CD4-positive, alpha-beta T cell (primary cell): ENCODE measurements at regions not wholly inside any gene's neighbourhood (a gene's known extent, or its start where the extent isn't known, plus 50 kb on each side); places are given as distances from the start of the nearest gene placed in this dataset.

Source experiments
- ATAC-seq: fragments of 200-7000 bp; cut with Tn5 transposase; one replicate; pipeline ENCODE4 v1.10.0; 2022; ENCODE audit warnings: mild to moderate bottlenecking; ENCODE audit not compliant: poor library complexity
- CTCF ChIA-PET: fragments of 350-600 bp; sonication (Branson Sonifier 250); formaldehyde crosslinking; loops from one replicate; lab custom pipeline; 2021; ENCODE audit warnings: antibody characterized with exemption, inconsistent platforms; lab: Charles Lee
- POLR2A ChIA-PET: fragments of 350-600 bp; sonication (Branson Sonifier 250); formaldehyde crosslinking; loops from one replicate; lab custom pipeline; 2021; ENCODE audit warnings: antibody characterized with exemption, inconsistent platforms; lab: Charles Lee
- DNase-seq, 14 experiments: peaks; one replicate each; pipeline ENCODE4 v3.0.0-alpha.2; 2013 to 2020; ENCODE audit warnings: mixed read lengths in 2 of 14
- H3K27ac ChIP-seq, 2 donors: one replicate each; pipeline versions ENCODE4 v1.5.1 to v1.7.0; 2013; ENCODE audit warnings: low read length in 2 of 2, low read depth in 1 of 2, mild to moderate bottlenecking in 1 of 2
- H3K27me3 ChIP-seq, 2 experiments: 1 replicate in 1 of 2; 2 replicates in 1 of 2; pipeline versions ENCODE4 v1.6.1 to v1.7.0; 2013; ENCODE audit warnings: low read length in 2 of 2, control low read depth in 1 of 2, mild to moderate bottlenecking in 1 of 2, moderate library complexity in 1 of 2; ENCODE audit not compliant: insufficient read depth in 2 of 2, control insufficient read depth in 1 of 2
- H3K36me3 ChIP-seq: one replicate; pipeline ENCODE4 v1.6.1; 2013; ENCODE audit warnings: low read length, control low read depth; ENCODE audit not compliant: insufficient read depth
- H3K4me1 ChIP-seq: one replicate; pipeline ENCODE4 v1.6.1; 2013; ENCODE audit warnings: low read length, control low read depth; ENCODE audit not compliant: insufficient read depth
- H3K4me3 ChIP-seq: one replicate; pipeline ENCODE4 v1.5.1; 2013; ENCODE audit warnings: mild to moderate bottlenecking, low read length, moderate library complexity
- H3K9me3 ChIP-seq, 2 experiments: 1 replicate in 1 of 2; 2 replicates in 1 of 2; pipeline versions ENCODE4 v1.6.1 to v1.7.0; 2013; ENCODE audit warnings: low read length in 2 of 2, mild to moderate bottlenecking in 2 of 2, control low read depth in 1 of 2, moderate library complexity in 1 of 2; ENCODE audit not compliant: control insufficient read depth in 1 of 2, insufficient read depth in 1 of 2
- H3K27ac Mint-ChIP-seq: one replicate; pipeline ENCODE4 v1.8.0; 2020; ENCODE audit warnings: mixed read lengths
- H3K27me3 Mint-ChIP-seq: one replicate; pipeline ENCODE4 v1.8.0; 2021; ENCODE audit warnings: mixed read lengths
- H3K36me3 Mint-ChIP-seq: one replicate; pipeline ENCODE4 v1.8.0; 2021; ENCODE audit warnings: low read depth, mixed read lengths
- H3K4me1 Mint-ChIP-seq: one replicate; pipeline ENCODE4 v1.8.0; 2021; ENCODE audit warnings: low read depth, mixed read lengths
- H3K4me3 Mint-ChIP-seq: one replicate; pipeline ENCODE4 v1.8.0; 2020; ENCODE audit warnings: mild to moderate bottlenecking, mixed read lengths
- H3K9me3 Mint-ChIP-seq: one replicate; pipeline ENCODE4 v1.8.0; 2020; ENCODE audit warnings: mixed read lengths
- CTCF ChIP-seq: fragments of 200-600 bp; IDR thresholded peaks from one replicate; pipeline ENCODE4 v1.8.0; 2022; ENCODE audit warnings: antibody characterized with exemption, mild to moderate bottlenecking
- intact Hi-C, 2 experiments: fragments of 100-400 bp; cut with DNase I in 1 of 2; cut with micrococcal nuclease in 1 of 2; formaldehyde crosslinking; loops; one replicate each; pipeline versions ENCODE4 v1.15.1 to v1.9.0; 2023 to 2025; cut with DNase I, micrococcal nuclease

GRCh38 chrX:142149919-142150318, 55.2 kb downstream of the MAGEC2 start:
- POLR2A ChIA-PET: no interaction called here
- ATAC-seq: no peak
- Mint-ChIP-seq H3K9me3 (peaks cover 3% of the 10 kb centered on the region), H3K27me3 (no peaks in the 10 kb centered on the region), H3K4me3 (no peak overlapping the region), H3K4me1 (no peaks in the 10 kb centered on the region), H3K27ac (no peak overlapping the region), H3K36me3 (no peaks in the 10 kb centered on the region)
- Histone ChIP-seq H3K4me1 (no peaks in the 10 kb centered on the region), H3K9me3 (no peaks in the 10 kb centered on the region), H3K4me3 (no peak overlapping the region), H3K36me3 (no peaks in the 10 kb centered on the region), H3K27me3 (no peaks in the 10 kb centered on the region), H3K27ac (no peak overlapping the region)
- CTCF ChIA-PET: no interaction called here
- DNase-seq: no peak
- intact Hi-C loops: no loop called here
- no peak for TF ChIP-seq CTCF

GRCh38 chrX:142134533-142134932, 70.6 kb downstream of the MAGEC2 start:
- ATAC-seq: no peak
- Histone ChIP-seq H3K27me3 (no peaks in the 10 kb centered on the region), H3K36me3 (no peaks in the 10 kb centered on the region), H3K4me3 (no peak overlapping the region), H3K9me3 (peaks cover 0 to 4% of the 10 kb centered on the region in 2 experiments), H3K27ac (no peak overlapping the region), H3K4me1 (no peaks in the 10 kb centered on the region)
- ChIA-PET POLR2A (no interaction called here), CTCF (no interaction called here)
- no peak overlapping the region for H3K4me3 Mint-ChIP-seq
- no peaks in the 10 kb centered on the region for H3K36me3 Mint-ChIP-seq
- DNase-seq: no peak
- H3K27ac Mint-ChIP-seq: no peak overlapping the region
- H3K4me1 Mint-ChIP-seq: no peaks in the 10 kb centered on the region
- H3K9me3 Mint-ChIP-seq: no peaks in the 10 kb centered on the region
- no peak for TF ChIP-seq CTCF
- intact Hi-C loops: no loop called here
- H3K27me3 Mint-ChIP-seq: no peaks in the 10 kb centered on the region

GRCh38 chrX:142096253-142096652, 108.8 kb downstream of the MAGEC2 start:
- no peak for DNase-seq
- no peak for TF ChIP-seq CTCF
- no peaks in the 10 kb centered on the region for H3K36me3 Mint-ChIP-seq
- H3K27me3 Mint-ChIP-seq: no peaks in the 10 kb centered on the region
- no peaks in the 10 kb centered on the region for H3K9me3 Mint-ChIP-seq
- Histone ChIP-seq H3K36me3 (no peaks in the 10 kb centered on the region), H3K27me3 (no peaks in the 10 kb centered on the region), H3K27ac (no peak overlapping the region), H3K9me3 (no peaks in the 10 kb centered on the region), H3K4me3 (no peak overlapping the region), H3K4me1 (no peaks in the 10 kb centered on the region)
- POLR2A ChIA-PET: no interaction called here
- H3K27ac Mint-ChIP-seq: no peak overlapping the region
- intact Hi-C loops: no loop called here
- ATAC-seq: no peak
- H3K4me1 Mint-ChIP-seq: no peaks in the 10 kb centered on the region
- CTCF ChIA-PET: no interaction called here
- no peak overlapping the region for H3K4me3 Mint-ChIP-seq
